H9 (cell line): ENCODE measurements at regions not wholly inside any gene's neighbourhood (a gene's known extent, or its start where the extent isn't known, plus 50 kb on each side); places are given as distances from the start of the nearest gene placed in this dataset.

Source experiments
- DNase-seq: peaks from one replicate; pipeline ENCODE4 v3.0.0-alpha.2; 2017
- H2AFZ ChIP-seq: one replicate; pipeline ENCODE4 v1.6.1; 2013; ENCODE audit warnings: mild to moderate bottlenecking, low read length, control low read depth, moderate library complexity
- H2AK5ac ChIP-seq: 2 replicates; pipeline ENCODE4 v1.6.1; 2013; ENCODE audit warnings: low read length, control low read depth, mixed read lengths; ENCODE audit not compliant: insufficient read length
- H2BK120ac ChIP-seq: one replicate; pipeline ENCODE4 v1.6.1; 2013; ENCODE audit warnings: low read depth, mild to moderate bottlenecking, low read length, control low read depth, inconsistent platforms; ENCODE audit not compliant: poor library complexity, severe bottlenecking
- H2BK12ac ChIP-seq: 2 replicates; pipeline ENCODE4 v1.6.1; 2013; ENCODE audit warnings: low read length, control low read depth, mixed read lengths, low read depth; ENCODE audit not compliant: insufficient read length
- H2BK15ac ChIP-seq: 2 replicates; pipeline ENCODE4 v1.6.1; 2013; ENCODE audit warnings: low read depth, low read length, control low read depth
- H2BK20ac ChIP-seq: one replicate; pipeline ENCODE4 v1.6.1; 2013; ENCODE audit warnings: low read depth, mild to moderate bottlenecking, low read length, control low read depth, inconsistent platforms; ENCODE audit not compliant: poor library complexity, severe bottlenecking
- H2BK5ac ChIP-seq: 2 replicates; pipeline ENCODE4 v1.6.1; 2013; ENCODE audit warnings: low read length, control low read depth, mixed read lengths; ENCODE audit not compliant: insufficient read length
- H3K14ac ChIP-seq: 2 replicates; pipeline ENCODE4 v1.6.1; 2013; ENCODE audit warnings: low read length, control low read depth; ENCODE audit not compliant: insufficient read depth
- H3K18ac ChIP-seq: 2 replicates; pipeline ENCODE4 v1.6.1; 2013; ENCODE audit warnings: low read depth, mild to moderate bottlenecking, mixed read lengths, low read length, control low read depth; ENCODE audit not compliant: insufficient read length
- H3K23ac ChIP-seq: 2 replicates; pipeline ENCODE4 v1.6.1; 2013; ENCODE audit warnings: low read length, control low read depth, mixed read lengths, low read depth; ENCODE audit not compliant: insufficient read length
- H3K23me2 ChIP-seq: 2 replicates; pipeline ENCODE4 v1.6.1; 2013; ENCODE audit warnings: low read depth, mild to moderate bottlenecking, mixed read lengths, low read length, control low read depth; ENCODE audit not compliant: insufficient read length, poor library complexity, severe bottlenecking
- H3K27ac ChIP-seq: 2 replicates; pipeline ENCODE4 v1.5.1; 2013; ENCODE audit warnings: low read length, control low read depth, mixed read lengths, low read depth; ENCODE audit not compliant: insufficient read length
- H3K27me3 ChIP-seq: 2 replicates; pipeline ENCODE4 v1.6.1; 2013; ENCODE audit warnings: low read length, control low read depth, inconsistent platforms; ENCODE audit not compliant: insufficient read depth
- H3K4ac ChIP-seq: 2 replicates; pipeline ENCODE4 v1.6.1; 2013; ENCODE audit warnings: low read depth, mild to moderate bottlenecking, control low read depth, inconsistent platforms, low read length, moderate library complexity
- H3K4me1 ChIP-seq: 2 replicates; pipeline ENCODE4 v1.6.1; 2013; ENCODE audit warnings: low read length, control low read depth, inconsistent platforms; ENCODE audit not compliant: insufficient read depth
- H3K4me2 ChIP-seq: 2 replicates; pipeline ENCODE4 v1.6.1; 2013; ENCODE audit warnings: low read length, control low read depth, mixed read lengths; ENCODE audit not compliant: insufficient read length, insufficient read depth
- H3K56ac ChIP-seq: 2 replicates; pipeline ENCODE4 v1.6.1; 2013; ENCODE audit warnings: low read depth, mild to moderate bottlenecking, mixed read lengths, low read length, control low read depth; ENCODE audit not compliant: insufficient read length
- H3K79me1 ChIP-seq: 2 replicates; pipeline ENCODE4 v1.6.1; 2013; ENCODE audit warnings: low read depth, mild to moderate bottlenecking, moderate library complexity, low read length, control low read depth, inconsistent platforms; ENCODE audit not compliant: insufficient read depth, poor library complexity, severe bottlenecking
- H3K79me2 ChIP-seq: 2 replicates; pipeline ENCODE4 v1.6.1; 2013; ENCODE audit warnings: low read length, control low read depth, inconsistent platforms; ENCODE audit not compliant: insufficient read depth
- H3K9ac ChIP-seq: 2 replicates; pipeline ENCODE4 v1.6.1; 2013; ENCODE audit warnings: low read length, control low read depth, mixed read lengths; ENCODE audit not compliant: insufficient read length; ENCODE audit errors: extremely low read depth
- H3K9me3 ChIP-seq: one replicate; pipeline ENCODE4 v1.6.1; 2013; ENCODE audit warnings: low read depth, low read length, inconsistent platforms; ENCODE audit not compliant: control insufficient read depth
- H3T11ph ChIP-seq: one replicate; pipeline ENCODE4 v1.6.1; 2013; ENCODE audit warnings: mild to moderate bottlenecking, low read length, control low read depth, inconsistent platforms
- H4K20me1 ChIP-seq: one replicate; pipeline ENCODE4 v1.6.1; 2013; ENCODE audit not compliant: control insufficient read depth, insufficient read length, insufficient read depth
- H4K5ac ChIP-seq: 2 replicates; pipeline ENCODE4 v1.6.1; 2013; ENCODE audit warnings: low read depth, mild to moderate bottlenecking, mixed read lengths, low read length, control low read depth; ENCODE audit not compliant: insufficient read length
- H4K8ac ChIP-seq: replicated peaks from 2 replicates; pipeline ENCODE4 v1.6.1; 2013; ENCODE audit warnings: low read length, control low read depth, mixed read lengths, low read depth; ENCODE audit not compliant: insufficient read length
- H4K91ac ChIP-seq: 2 replicates; pipeline ENCODE4 v1.6.1; 2013; ENCODE audit warnings: low read depth, mild to moderate bottlenecking, moderate library complexity, mixed read lengths, low read length, control low read depth; ENCODE audit not compliant: insufficient read length
- H3K27ac Mint-ChIP-seq, 3 experiments: 2 replicates in 2 of 3; 3 replicates in 1 of 3; pipeline ENCODE4 v1.8.0; 2020 to 2021; ENCODE audit warnings: mixed read lengths in 3 of 3, mild to moderate bottlenecking in 1 of 3, moderate library complexity in 1 of 3
- H3K27me3 Mint-ChIP-seq: 2 replicates; pipeline ENCODE4 v1.8.0; 2021; ENCODE audit warnings: low read depth, mild to moderate bottlenecking, moderate library complexity, mixed read lengths
- H3K36me3 Mint-ChIP-seq, 3 experiments: 2 replicates in 2 of 3; 3 replicates in 1 of 3; pipeline ENCODE4 v1.8.0; 2020 to 2021; ENCODE audit warnings: low read depth in 3 of 3, mixed read lengths in 3 of 3; ENCODE audit not compliant: insufficient read depth in 1 of 3
- H3K4me1 Mint-ChIP-seq, 2 experiments: 2 replicates each; pipeline ENCODE4 v1.8.0; 2020; ENCODE audit warnings: mixed read lengths in 2 of 2
- H3K4me3 Mint-ChIP-seq, 2 experiments: 2 replicates in 1 of 2; 3 replicates in 1 of 2; pipeline ENCODE4 v1.8.0; 2020 to 2021; ENCODE audit warnings: mild to moderate bottlenecking in 2 of 2, mixed read lengths in 2 of 2, moderate library complexity in 1 of 2
- H3K9me3 Mint-ChIP-seq, 2 experiments: 2 replicates in 1 of 2; 3 replicates in 1 of 2; pipeline ENCODE4 v1.8.0; 2020; ENCODE audit warnings: mild to moderate bottlenecking in 2 of 2, mixed read lengths in 2 of 2, moderate library complexity in 1 of 2
- WGBS: extraction: QIAGEN DNeasy Blood & Tissue Kit; methylation state at CpG from one replicate; pipeline ENCODE4 v1.1.7; 2013; ENCODE audit warnings: missing lambda C conversion rate, low lambda C conversion rate, mixed read lengths; ENCODE audit not compliant: insufficient read length; ENCODE audit errors: extremely low coverage; 5-methylcytosine and 5-hydroxymethylcytosine counted together
- TF ChIP-seq, protein P1 (sequence below): fragments of 200-600 bp; sonication (generic); conservative IDR thresholded peaks from 3 replicates; pipeline ENCODE4 v1.8.0; 2021; ENCODE audit warnings: antibody characterized with exemption, mild to moderate bottlenecking

DNA sequence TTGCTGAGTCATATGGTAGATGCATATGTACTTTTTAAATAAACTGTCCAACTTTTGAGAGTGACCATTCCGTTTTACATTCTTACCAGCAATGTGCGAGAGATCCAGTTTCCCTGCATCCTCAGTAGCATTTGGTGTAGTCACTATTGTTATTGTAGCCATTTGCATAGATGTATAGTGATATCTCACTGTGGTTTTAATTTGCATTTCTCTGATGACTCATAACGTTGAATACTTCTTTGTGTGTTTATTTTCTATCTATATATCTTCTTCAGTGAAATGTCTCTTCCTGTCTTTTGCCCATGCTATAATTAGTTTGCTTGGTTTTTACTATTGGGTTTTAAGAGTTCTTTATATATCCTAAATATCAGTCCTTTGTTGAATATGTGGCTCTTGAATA, 255.7 kb upstream of the GRM7 start:
- H3K27me3 ChIP-seq, result no peaks in the 10 kb centered on the region
- Mint-ChIP-seq H3K27me3 (no peaks in the 10 kb centered on the region), H3K4me1 (peaks cover 15% of the 10 kb centered on the region in 2 experiments), H3K27ac (no peak overlapping the region; a peak in 1 of 7 replicates), H3K4me3 (no peak overlapping the region), H3K36me3 (no peaks in the 10 kb centered on the region; a peak in 1 of 7 replicates), H3K9me3 (no peaks in the 10 kb centered on the region)
- H3K4me2 ChIP-seq, result no peak overlapping the region
- no peak overlapping the region for H3T11ph ChIP-seq
- H3K18ac ChIP-seq, result no peak overlapping the region
- H3K56ac ChIP-seq, result no peak overlapping the region
- H3K9ac ChIP-seq, result no peak overlapping the region
- no peak overlapping the region for H2AFZ ChIP-seq
- no peak overlapping the region for H2BK12ac ChIP-seq
- no peak overlapping the region for H3K4ac ChIP-seq
- no peak overlapping the region for H2BK15ac ChIP-seq
- no peaks in the 10 kb centered on the region for H3K23me2 ChIP-seq
- no peaks in the 10 kb centered on the region for H3K79me2 ChIP-seq
- H3K14ac ChIP-seq, result no peak overlapping the region
- no peak overlapping the region for H4K8ac ChIP-seq
- no peak overlapping the region for H4K5ac ChIP-seq
- no peaks in the 10 kb centered on the region; the same call in 1 of the 2 replicates for H3K4me1 ChIP-seq
- H4K91ac ChIP-seq, result no peak overlapping the region
- H2BK120ac ChIP-seq, result no peak overlapping the region
- H2BK20ac ChIP-seq, result no peak overlapping the region
- no peaks in the 10 kb centered on the region for H3K79me1 ChIP-seq
- no peak for DNase-seq
- TF ChIP-seq, protein P1, sequence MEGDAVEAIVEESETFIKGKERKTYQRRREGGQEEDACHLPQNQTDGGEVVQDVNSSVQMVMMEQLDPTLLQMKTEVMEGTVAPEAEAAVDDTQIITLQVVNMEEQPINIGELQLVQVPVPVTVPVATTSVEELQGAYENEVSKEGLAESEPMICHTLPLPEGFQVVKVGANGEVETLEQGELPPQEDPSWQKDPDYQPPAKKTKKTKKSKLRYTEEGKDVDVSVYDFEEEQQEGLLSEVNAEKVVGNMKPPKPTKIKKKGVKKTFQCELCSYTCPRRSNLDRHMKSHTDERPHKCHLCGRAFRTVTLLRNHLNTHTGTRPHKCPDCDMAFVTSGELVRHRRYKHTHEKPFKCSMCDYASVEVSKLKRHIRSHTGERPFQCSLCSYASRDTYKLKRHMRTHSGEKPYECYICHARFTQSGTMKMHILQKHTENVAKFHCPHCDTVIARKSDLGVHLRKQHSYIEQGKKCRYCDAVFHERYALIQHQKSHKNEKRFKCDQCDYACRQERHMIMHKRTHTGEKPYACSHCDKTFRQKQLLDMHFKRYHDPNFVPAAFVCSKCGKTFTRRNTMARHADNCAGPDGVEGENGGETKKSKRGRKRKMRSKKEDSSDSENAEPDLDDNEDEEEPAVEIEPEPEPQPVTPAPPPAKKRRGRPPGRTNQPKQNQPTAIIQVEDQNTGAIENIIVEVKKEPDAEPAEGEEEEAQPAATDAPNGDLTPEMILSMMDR, result no peak
- H3K27ac ChIP-seq, result no peak overlapping the region
- no peaks in the 10 kb centered on the region for H3K9me3 ChIP-seq
- H2BK5ac ChIP-seq, result no peak overlapping the region
- WGBS, result no CpG with 5 or more reads among the region's 3 CpGs
- no peaks in the 10 kb centered on the region for H4K20me1 ChIP-seq
- H3K23ac ChIP-seq, result no peak overlapping the region
- no peak overlapping the region for H2AK5ac ChIP-seq
